ENCODE measurements at regions not wholly inside any gene's neighbourhood (a gene's known extent, or its start where the extent isn't known, plus 50 kb on each side); places are given as distances from the start of the nearest gene placed in this dataset.

DNA sequence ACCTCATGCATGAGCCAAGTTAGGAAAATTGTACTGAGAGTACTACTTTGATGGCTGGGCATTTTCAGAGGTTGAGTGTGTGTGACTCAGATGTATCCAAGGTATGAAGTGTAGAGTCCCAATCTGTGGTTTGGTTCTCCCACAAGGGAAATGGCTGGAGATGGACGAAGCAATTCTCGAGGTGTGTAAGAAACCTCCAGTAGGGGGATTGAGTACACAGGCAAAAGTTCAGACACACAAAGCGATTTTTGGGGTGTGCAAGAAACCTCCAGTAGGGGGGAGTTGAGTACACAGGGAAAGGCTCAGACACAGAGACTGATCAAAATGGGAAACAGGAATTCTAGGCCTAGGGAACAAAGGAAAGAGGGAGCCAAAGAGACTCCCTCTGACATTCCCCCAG is 1536.3 kb downstream of the FAM181B start:
- TF ChIP-seq, protein P1, sequence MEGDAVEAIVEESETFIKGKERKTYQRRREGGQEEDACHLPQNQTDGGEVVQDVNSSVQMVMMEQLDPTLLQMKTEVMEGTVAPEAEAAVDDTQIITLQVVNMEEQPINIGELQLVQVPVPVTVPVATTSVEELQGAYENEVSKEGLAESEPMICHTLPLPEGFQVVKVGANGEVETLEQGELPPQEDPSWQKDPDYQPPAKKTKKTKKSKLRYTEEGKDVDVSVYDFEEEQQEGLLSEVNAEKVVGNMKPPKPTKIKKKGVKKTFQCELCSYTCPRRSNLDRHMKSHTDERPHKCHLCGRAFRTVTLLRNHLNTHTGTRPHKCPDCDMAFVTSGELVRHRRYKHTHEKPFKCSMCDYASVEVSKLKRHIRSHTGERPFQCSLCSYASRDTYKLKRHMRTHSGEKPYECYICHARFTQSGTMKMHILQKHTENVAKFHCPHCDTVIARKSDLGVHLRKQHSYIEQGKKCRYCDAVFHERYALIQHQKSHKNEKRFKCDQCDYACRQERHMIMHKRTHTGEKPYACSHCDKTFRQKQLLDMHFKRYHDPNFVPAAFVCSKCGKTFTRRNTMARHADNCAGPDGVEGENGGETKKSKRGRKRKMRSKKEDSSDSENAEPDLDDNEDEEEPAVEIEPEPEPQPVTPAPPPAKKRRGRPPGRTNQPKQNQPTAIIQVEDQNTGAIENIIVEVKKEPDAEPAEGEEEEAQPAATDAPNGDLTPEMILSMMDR (IDR thresholded peaks at IDR 0.05) = no peak
- TF ChIP-seq POLR2A (IDR thresholded peaks at IDR 0.05) = no peak
